ENCODE measurements at regions not wholly inside any gene's neighbourhood (a gene's known extent, or its start where the extent isn't known, plus 50 kb on each side); places are given as distances from the start of the nearest gene placed in this dataset.
"Not testable (repeated sequence)": the region's sequence is repeated elsewhere in the genome, so short reads cannot be mapped to it uniquely, and the experiment has no call there.

DNA sequence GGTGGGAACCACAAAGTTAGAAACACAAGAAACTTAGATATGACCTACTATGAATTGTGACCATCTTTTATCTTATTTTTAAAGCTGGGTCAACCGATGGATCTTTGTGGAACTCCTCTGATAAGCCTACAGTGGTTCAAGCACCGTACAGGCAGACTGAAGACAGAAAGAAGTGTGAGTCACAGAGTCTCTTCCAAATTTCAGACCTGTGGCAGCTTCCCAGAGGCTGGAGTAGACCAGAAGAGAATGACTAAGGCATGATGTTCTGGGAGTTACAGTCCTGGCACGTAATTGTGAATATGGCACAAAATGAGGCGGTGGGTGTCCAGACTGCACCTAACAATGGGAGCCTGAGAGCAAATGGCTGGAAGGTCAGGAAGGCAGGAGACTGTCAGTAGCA is 70.0 kb downstream of the LMO4 start:
- DNase-seq = no peak

DNA sequence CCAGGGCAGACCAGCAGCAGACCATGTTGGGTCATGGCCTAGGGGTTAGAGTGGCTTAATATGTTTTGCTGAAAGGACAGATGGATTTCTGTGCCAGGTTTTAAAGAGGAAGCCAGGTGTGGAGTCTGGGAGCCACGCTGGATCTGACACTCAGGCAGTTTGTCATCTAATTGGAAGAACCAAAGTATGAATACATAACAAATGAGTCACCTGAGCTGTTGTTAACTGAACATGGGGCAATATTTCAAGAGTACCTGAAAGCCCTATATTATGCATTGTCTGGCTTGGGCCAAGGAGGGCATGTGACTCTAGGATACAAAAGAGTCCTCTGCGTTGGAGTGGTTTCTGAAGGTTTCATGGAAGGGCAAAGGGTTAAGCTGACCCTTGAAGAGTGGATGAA is 70.6 kb downstream of the LMO4 start:
- no peak for DNase-seq

DNA sequence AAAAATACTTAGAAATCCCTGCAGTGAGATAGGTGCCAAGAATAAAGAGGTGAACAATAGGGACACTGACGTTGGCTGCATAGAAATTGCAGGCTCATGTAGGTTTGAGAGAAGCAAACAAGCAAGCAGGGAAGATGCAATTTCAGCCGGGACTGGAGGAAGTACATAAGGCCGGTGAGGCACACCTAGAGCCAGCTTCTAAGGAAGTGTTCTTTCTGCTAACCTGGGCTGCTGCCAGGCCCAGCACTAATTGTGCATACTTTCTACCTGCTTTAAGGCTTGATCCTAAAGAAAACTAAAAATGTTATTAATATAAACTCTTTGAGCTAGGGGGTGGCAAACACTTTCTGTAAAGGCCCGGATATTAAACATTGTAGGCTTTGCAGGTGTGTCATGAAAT is 71.0 kb downstream of the LMO4 start:
- DNase-seq = no peak

DNA sequence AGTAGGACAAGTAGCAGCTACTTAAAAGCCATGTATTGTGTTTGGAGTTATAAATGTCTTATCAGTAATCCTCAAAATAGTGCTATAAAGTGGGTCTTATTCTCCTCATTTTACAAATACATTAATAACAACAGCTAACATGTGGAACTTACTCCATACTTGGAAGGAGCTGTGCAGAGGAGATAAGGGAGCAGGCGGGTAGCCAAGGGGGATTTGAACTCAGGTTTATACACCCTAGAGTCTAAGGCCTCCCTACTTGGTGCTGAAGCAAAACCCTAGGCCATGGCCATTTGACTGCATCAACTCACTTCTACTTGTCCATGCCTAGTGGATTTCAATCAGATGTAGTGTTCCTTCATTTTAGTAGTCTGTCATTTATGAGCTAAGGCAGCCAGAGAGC is 72.1 kb downstream of the LMO4 start:
- DNase-seq = no peak

DNA sequence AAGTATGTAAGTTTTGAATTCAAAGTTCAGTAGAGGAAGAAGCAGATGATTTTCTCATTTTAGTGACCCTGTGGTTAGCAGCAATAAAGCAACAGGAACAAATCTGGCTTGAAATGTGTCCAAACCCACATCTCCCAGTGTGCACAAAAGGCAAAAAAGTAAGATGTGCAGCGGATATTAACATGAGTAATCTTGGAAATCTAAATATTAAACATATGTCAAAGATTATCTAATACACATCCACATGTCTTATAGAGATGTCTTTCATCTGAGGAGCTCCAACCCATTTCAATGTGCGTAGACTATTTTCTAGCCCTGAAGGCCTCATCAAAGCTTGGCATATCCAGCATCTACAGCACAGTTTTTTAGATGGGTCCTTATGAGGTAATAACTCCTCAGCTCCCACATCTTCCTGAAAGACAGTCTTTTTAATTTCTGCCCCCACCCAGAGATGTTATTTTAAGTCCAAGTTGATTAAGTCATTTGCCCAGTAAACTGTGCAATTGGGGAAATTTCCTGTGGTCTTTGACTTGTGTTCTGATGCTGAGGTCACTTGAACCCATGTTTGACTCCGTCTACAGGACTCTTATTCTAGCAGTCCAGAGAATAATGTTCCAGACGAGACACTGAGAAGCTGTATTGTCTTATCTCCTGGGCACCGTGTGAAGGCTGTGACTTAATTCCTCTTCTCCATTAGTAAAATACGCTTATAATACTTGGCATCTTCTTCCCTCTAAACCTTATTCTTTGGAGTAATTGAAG is 73.7 kb downstream of the LMO4 start:
- peak; percentile 90 for DNase-seq

DNA sequence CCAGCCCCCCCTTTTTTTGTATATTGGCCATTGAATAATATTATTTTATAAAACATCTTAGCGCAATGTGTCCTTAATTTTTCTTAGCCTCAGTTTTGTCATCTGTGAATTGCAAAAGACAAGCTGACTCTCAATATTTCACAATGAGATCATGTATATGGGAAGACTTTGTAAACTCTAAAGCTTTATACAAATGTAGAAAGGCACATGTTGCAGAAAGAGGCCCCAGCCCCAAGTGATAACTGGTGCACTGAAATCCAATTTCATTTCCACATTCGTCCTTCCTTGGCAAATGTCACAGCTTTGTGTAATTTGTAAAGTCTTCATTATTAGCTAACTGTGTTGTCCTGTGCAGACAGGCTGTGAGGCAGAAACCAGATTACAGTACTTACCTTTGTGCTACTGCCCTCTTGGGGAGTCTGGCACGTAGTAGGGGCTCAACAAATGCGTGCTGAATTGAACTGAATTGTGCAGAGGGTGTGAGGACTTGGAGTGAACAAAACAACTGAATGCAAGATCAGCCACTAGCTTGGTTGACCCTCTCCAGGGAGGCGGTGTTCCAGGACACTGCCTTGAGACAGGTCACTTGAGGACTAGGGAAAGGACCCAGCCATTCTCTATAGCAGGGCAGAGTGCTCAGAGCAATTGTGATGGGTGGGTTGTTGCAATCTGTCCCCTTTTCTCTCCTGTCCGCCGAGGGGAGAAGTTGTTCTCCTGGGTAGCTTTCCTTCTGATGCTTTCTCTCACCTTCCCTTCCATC is 74.6 kb downstream of the LMO4 start:
- peak; percentile 90 for DNase-seq

DNA sequence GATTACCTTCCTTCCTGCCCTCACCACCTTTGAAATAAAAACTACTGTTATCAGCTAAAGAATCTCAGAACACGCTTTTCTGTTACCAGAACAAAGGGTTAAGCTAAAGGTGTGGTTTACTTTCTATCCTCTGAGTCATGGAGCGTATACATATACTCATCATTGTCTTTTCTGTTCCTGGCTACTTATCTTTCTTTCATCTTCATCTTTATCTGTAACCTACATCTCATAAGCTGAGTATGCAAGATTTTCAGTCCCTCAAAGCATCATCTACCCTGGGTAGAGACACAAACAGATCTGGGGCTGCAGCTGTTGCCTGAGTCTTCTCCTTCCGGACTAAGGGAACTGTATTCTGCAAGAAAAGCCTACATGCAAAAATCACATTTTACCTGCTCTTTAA is 75.6 kb downstream of the LMO4 start:
- no peak for DNase-seq

DNA sequence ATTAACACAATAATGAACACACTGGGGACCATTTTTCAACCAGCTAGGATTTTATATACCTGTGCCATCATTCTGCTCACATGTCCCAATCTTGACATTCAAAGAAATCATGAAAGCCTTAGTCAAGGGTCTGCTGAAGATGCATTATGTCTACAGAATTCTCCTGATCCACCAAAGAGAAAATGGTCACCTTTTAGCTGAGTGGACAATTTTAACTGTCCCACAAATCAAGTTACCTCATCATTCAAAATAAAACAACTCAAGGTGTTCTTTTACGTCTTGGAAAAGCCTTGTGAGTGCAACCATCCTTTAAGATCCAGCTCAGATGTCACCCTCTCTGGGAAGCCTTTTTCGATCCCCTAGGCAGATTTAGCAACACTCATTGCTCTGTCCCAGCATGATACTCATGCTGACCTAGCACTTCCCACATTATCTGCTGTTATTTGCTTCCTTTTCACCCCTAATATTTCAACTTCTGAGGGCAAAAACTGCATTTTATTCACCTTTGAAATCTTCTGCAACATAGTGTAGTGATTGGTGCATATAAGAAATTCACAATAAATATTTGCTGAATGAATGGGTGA is 80.1 kb downstream of the LMO4 start:
- DNase-seq = no peak

DNA sequence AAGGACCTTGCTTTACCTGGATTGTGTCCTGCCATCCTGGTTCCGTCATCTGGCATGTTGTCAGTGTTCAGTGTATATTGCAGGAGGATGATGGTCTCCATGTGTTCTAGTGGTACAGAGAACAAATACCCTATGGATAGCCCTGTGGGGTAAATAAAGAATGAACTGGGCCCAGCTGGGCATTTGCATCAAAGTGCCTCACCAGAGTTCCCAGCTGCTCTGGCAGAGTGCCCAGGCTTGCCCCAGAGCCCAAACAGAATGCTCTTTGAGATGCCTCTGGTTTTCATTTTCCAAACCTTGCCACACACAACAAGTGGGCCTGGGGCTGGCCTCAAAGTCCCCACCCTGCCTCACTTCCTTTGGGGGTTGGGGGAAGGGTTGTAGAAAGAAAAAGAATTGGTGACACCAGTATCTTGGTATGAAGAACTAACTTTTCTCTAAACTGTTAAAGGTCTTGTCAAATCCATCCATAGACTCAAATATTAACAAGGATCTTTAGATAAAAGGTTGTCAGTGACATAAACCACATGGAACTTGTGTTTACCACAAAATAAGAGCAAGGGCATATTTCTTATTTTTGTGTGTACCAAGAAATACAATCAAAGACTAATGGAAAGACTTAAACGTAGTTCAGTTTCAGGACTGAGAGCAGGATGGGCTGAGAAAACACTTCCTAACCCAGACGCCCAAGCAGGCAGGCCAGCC is 82.2 kb downstream of the LMO4 start:
- no peak for DNase-seq

DNA sequence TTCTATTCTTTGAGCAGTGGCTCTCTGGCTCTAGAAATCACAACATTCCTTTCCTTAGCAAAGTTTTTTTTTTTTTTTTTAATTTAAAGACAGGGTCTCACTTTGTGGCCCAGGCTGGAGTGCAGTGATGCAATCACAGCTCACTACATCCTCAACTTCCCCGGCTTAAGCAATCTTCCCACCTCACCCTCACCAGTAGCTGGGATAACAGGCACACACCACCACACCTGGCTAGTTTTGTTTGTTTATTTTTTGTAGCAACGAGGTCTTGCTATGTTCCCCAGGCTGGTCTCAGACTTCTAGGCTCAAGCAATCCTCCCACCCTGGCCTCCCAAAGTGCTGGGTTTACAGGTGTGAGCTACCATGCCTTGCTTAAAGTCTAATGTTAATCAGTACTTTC is 85.2 kb downstream of the LMO4 start:
- DNase-seq = not testable (repeated sequence)

DNA sequence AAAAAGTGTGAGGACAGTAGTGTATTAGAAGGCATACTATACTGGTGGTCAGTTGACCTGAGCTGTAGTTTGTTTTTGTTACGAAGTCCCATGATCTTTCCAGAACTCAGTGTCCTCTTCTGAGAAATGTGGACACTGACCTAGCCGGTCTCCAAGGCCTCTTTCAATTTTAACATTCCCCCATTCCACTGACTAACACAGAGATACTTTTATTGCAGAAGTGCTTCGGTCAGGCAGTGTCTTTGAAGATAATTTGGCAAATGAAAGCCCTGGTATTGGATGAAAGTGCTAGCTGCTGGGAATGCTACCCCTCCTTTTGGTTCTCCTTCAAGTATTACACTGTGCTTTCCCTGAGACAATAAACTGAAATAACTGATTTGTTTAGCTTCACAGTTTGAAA is 89.4 kb downstream of the LMO4 start:
- no peak for DNase-seq

DNA sequence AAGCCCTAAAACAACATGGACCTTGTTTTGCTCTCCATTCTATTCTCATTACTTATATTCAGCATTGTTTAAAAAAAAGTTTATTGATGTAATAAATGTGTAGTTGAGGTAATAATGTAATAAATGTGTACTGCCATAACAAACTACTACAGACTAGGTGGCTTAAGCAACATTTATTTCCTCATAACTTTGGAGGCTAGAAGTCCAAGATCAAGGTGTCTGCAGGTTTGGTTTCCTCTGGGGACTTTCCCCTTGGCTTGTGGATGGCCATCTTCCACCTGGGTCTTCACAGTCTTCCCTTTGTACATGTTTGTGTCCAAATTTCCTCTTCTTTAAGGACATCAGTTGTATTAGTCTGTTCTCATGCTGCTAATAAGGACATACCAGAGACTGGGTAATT is 93.1 kb downstream of the LMO4 start:
- DNase-seq = no peak

DNA sequence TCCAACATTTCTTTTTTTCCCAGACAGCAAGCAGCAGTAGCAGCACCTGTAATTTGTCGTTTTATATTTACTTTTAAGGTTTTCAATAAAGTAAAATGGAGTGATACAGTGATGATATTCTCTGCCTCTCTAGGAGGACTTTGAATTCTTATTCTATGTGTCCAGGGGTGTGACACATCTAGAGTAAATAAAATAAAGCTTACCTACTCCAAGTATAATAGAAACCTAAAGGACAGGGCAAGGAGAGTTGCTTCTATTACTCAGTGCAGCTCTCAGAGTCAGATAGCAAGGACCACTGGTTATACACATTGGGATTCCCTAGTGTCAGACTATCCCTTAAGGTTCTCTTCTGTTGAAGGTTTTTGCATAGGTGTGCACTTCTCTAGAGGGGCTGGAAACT is 95.9 kb downstream of the LMO4 start:
- no peak for DNase-seq

DNA sequence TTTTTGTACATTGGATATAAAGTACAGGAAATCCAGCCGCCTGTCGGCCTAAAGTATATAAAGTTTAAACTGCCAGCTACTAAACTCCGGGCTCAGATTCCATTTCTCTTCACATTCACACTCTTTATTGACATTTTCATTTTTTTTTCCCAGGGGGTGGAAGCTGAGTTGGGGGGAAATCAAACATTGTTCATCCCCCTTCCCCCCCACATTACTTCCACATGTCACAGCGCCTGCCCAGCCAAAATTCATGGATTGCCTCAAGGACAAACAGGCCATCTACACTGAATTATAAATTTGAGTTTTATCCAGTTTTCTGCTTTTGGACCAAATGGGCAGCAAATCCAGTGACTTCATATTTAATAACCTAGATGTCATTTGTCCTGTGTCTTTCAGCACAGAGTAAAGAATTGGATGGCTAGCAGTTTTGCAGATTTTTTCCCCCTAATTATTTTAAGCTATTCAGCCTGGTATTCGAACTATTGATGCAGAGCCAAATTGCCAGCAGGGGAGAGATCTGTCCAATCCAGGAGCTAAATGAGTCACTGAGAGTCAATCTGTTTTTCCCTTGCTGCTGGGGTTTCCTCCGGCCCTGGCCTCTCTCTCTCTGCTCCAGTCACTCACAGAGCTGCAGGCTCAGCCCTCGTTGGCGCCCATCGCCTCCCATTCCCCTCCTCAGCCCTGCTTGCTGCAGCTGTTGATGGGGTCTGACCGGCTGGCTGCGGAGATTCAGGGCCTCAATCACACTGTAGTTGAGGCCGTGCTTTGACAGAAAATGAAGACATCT is 98.0 kb downstream of the LMO4 start:
- no peak for DNase-seq

DNA sequence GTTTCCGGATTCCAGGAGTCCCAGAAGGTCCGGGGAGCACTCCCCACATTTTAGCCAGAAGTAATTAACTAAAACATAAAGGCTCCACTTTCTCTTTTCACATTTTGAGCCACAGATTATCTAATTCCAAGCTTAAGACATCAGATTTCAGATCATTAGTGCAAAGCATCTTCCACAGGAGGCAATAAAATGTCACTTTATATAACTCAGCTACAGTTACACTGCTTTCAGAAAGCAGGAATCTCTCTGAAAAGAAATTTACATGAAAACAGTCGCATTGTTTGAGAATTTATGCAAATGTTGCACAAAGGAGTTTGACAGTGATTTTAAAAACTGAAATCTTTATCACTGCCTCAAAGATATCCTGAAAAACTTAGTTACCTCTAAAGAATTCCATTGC is 99.7 kb downstream of the LMO4 start:
- DNase-seq = no peak

DNA sequence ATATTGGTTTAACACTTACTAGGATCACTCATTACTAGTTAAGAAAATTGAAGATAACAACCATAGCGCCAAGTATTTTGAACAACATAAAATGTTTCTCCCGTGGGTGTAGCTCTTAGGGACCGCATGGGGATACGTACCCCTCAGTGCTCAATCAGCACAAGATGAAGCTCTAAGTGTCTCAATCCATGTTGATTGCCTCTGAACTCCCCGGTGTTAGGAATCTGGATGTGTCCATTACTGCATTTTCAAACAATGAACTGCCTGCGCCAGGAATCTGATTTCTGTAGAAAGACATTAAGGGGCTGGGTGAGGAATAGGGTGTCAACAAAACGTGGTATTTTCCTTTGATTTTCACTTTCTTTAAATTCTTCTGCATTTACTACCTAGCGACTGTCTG is 100.2 kb downstream of the LMO4 start:
- DNase-seq = no peak

DNA sequence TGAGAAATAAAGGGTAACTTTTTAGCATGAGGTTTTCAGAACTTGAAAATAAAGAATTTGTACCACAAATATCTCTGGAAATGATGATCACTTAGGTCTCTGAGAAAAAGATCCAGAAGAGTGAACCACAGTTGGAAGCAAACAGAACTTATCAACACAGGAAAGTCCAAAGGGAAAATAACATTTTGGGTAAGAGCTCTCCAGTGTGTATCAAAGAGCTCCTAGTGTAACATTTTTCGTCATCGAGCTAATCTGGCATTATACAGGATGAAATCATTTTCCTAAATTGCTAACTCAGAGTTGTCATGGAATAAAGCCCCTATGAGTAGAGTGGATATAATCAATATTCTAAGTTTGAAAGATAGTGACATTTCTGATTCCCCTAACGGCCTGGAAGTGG is 104.0 kb downstream of the LMO4 start:
- no peak for DNase-seq

DNA sequence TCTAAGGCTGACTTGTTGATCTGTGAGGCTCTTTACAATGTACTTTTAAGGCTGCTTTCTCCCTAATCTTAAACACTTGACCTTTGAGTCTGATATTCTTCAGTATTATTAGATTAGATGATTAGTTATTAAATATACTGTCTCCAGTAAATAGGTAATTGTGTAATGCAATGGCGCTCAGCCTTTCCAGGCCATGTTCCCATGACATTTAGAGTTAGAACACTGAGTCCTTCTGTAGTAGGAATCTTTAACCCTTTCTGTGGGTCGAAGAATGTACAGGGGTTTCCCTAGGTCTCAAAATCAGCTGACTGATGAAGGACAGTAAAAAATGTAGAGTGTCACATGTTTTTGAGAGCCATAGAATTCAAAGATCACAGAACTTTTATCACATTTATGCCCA is 104.4 kb downstream of the LMO4 start:
- DNase-seq = not testable (repeated sequence)

DNA sequence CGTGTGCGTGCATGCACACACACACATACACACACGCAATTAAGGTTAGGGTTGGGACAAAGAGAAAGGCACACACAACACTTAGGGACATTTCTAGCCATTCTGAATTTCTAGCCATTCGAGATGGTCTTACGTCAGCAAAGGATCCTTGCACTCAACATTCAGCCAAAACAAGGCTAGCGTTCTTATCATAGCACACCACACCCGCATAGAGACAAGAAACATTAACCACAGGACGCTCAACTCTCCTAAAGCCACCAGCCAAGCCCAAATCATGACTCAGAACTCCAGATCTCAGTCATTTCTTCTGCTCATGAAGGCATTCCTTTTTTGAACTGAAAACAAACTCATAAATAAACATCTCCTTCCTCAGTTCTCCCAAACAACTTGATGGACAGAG is 106.8 kb downstream of the LMO4 start:
- DNase-seq = no peak

DNA sequence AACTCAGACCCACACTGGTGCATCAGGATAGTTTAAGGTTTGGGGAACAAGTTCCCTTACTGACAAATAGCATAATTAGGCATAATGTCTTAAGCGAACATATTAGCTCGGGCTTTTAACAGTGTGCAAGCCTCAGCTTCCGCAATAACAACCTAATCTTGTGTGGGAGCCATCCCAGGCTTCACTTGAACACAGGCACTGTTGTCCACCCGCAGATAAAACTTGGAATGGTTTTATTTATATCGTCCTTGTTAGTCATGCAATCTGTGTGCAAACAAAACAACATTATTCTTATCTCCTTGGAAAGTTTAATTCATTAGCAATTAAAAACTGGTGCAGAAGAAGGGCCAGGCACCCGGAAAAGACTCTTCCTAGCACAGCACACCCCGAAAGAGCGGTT is 107.4 kb downstream of the LMO4 start:
- not testable (repeated sequence) for DNase-seq

DNA sequence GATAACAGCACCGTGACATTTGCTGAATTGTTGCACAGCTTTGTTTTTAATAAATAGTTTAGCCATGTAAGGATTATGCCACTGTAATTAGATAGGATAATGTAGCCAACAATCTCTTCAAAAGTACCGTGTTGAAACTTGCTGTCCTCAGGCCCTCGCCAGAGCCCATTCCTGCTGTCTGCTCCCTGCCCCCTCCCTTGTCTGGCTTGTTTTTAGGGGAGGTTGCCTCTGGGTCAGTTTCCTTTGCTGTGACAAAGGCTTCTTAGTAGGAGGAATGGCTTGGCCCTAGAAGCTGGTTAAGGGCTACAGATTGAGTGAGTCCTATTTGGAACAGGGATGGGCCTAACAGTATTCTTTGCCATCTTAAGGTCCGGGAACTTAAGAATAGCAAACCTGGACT is 107.9 kb downstream of the LMO4 start:
- DNase-seq = no peak

DNA sequence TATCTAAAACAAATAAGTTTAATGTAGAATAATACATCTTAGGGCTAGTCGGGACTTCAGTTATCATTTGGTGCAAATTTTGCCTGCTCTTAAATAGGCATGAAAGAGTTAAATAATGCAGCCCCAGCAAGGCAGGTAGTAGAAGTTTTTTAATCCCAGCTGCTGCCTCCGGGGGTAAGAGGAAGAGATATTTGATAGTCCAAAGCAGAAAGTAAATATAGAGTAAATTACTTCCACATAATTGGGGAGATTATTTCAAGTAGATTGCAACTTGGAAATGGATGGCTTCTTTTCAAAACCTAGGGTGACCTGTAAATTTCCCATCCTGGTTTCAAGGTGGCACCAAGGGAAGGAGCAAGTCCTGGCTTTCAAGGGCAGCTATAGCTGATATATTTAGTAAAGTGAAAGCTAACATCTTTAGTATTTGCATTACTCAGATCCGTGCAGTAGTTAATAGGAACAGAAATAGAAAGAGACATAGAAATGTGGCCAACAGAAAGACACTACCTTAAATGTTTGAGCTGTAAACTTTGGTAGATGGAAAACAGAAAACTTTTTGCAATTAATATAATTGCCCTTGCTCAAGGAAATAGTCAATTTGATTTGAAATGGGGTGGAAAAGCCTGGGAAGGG is 109.1 kb downstream of the LMO4 start:
- DNase-seq = no peak
